Stimulated activated CD4-positive, alpha-beta T cell treated with anti-CD3 and anti-CD28 coated beads, Interleukin-15, amount 100 ng/mL, for 48 hours (primary cell): ENCODE measurements at regions not wholly inside any gene's neighbourhood (a gene's known extent, or its start where the extent isn't known, plus 50 kb on each side); places are given as distances from the start of the nearest gene placed in this dataset.
"Not testable (repeated sequence)": the region's sequence is repeated elsewhere in the genome, so short reads cannot be mapped to it uniquely, and the experiment has no call there.

Source experiments
- DNase-seq, 2 donors: peaks; one replicate each; pipeline ENCODE4 v3.0.0-alpha.2; 2020; ENCODE audit warnings: low read depth in 2 of 2

- no peak for DNase-seq
These were observed 120.6 kb downstream of the DIRAS2 start for GRCh38 chr9:90521811-90522570.

DNA sequence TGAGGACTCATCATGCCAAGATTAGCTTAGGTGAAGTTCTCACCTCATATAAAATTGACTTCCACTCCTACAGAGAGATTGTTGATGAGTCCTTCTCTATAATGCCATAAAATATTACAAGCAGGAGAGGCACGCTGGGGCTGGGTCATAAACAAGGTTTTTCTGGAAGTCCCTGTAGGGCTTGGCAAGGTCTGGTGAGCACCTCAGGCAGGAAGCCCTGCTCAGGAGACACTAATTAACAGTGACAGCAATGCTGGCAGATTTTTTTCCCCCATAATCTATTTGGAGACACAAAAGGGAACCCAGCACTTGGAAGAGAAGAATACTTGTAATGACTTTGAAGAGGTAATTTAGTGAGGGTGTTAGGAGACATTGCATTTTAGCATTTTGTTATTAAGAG, 118.7 kb downstream of the DIRAS2 start:
- no peak for DNase-seq

- no peak for DNase-seq
These were observed 116.2 kb downstream of the DIRAS2 start for GRCh38 chr9:90526386-90526785.

DNA sequence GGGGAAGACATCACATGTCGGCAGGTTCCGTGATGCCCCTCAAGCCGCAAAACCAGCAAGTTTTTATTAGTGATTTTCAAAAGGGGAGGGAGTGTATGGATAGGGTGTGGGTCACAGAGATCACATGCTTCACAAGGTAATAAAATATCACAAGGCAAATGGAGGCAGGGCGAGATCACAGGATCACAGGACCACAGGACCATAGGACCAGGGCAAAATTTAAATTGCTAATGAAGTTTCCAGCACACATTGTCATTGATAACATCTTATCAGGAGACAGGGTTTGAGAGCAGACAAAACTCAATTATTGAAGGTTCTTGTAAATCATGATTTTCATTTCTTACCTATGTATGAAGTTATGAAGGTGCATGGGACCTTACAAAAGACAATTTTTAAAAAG, 106.5 kb downstream of the DIRAS2 start:
- DNase-seq: not testable (repeated sequence)

GRCh38 chr9:90538566-90538965, 104.1 kb downstream of the DIRAS2 start:
- no peak for DNase-seq

GRCh38 chr9:90539286-90539685, 103.3 kb downstream of the DIRAS2 start:
- DNase-seq: no peak

DNA sequence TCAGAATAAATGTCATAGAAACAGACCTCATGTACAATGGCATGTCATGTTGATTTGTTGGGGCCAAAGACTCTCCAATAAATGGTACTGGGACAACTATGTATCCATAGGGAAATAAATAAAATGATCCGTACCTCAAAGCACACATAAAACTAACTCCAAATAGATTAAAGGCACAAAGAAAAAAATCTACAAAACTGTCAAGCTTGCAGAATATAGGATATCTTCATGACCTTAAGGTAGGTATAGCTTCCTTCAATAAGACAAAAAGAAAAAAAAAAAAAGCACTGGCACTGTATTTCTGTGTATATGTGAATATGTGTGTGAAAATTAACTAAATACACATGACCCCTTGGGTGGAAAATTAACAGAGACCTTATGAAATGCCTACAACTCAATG, 101.9 kb downstream of the DIRAS2 start:
- no peak for DNase-seq

DNA sequence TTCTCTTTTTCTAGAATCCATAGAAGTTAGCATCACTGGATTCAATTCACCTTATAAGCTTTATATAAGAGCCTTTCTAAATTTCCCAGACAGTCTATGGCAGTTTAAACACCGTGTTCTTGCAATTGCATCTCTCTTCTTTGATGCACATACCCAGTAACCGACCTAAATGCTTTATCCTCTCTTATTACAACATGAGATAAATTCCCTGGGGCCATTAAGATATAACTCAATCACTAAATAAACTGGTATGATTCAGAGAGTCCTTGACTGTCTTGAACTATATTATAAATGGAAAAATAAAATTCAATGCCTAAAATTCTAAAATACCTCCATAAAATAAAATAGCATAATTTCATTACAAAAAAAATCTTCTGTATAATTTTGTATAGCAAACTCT, 98.1 kb downstream of the DIRAS2 start:
- no peak for DNase-seq

- no peak for DNase-seq
These were observed 96.4 kb downstream of the DIRAS2 start for GRCh38 chr9:90546200-90546599.

DNA sequence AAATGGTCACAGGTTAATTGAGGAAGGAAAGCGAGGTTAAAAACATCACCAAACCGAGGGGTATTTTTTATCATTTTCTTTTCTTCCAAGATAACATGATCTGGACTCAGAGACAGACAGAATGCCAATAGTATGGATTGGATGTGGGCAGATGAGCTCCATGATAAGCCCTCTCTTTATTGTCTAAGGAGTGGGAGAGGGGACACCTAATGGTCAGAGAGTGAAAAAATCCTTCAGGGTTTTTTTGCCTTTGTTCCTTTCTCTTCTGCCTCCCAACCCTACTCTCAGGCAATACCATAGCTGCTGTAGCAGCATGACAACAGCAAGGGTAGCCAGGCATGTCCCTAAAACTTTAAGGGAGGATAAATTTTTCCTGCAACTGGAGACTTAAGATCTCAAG, 94.7 kb downstream of the DIRAS2 start:
- no peak for DNase-seq

- no peak for DNase-seq
These were observed 90.3 kb downstream of the DIRAS2 start for GRCh38 chr9:90552317-90552716.

GRCh38 chr9:90555351-90556057, 87.1 kb downstream of the DIRAS2 start:
- DNase-seq: no peak

- no peak for DNase-seq
These were observed 85.5 kb downstream of the DIRAS2 start for GRCh38 chr9:90556897-90557675.

DNA sequence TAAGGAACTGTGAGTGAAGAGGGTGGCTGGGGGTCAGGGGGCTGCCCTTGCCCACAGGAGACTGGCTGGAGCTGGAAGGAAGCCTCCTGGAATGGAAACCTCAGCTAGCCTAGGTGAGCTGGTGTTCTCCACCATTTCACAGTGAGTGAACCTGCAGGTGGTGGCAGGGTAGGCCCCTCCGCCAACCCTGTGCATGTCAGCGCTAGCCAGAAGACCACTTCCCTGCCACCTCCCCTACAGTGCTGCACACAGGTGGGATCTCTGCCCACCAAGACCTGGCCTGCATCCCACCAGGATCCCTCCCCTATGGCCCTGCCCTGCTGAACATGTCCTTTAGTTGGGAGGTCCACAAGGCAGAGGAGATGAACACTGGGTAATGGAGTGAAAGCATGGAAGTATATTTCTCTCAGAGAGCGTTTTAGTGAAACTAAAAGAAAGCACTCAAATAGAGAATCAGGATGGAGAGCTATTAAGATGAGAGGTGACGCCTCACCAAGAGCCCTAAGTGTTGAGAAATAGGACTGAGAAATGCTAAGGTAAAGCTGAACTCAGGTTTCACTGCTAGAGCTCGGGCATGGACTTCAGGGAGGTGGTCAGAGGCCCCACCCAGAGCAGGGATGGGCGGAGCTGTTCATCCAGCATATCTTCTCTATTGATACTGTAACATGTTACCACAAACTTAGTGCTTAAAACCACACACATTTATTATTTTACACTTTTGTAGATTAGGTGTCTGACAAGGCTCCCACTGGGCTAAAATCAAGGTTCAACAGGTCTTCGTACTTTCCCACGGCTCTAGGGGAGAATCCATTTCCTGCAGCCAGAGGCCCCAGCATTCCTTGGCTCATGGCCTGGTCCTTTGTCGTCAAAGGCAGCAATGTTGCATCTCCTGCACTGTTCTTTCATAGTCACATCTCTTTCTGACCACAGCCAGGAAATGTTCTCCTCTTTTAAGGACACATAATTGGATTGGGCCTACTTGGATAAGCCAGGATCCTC, 83.2 kb downstream of the DIRAS2 start:
- DNase-seq: no peak
